H1 (cell line): ENCODE measurements at regions not wholly inside any gene's neighbourhood (a gene's known extent, or its start where the extent isn't known, plus 50 kb on each side); places are given as distances from the start of the nearest gene placed in this dataset.

Experiments
- BCL11A ChIP-seq, 2 experiments: IDR thresholded peaks; one replicate each; pipeline ENCODE4 v1.6.1; 2011; ENCODE audit warnings: low read depth in 2 of 2, low read length in 2 of 2, mild to moderate bottlenecking in 2 of 2
- KDM1A ChIP-seq: fragments of 200-600, 300-600 bp; sonication (generic); IDR thresholded peaks from 2 replicates; pipeline ENCODE4 v1.7.1; 2016; ENCODE audit warnings: mild to moderate bottlenecking, low read length, borderline replicate concordance
- POLR2A ChIP-seq, 2 experiments: IDR thresholded peaks; 1 replicate in 1 of 2; 2 replicates in 1 of 2; pipeline ENCODE4 v1.6.1; 2011; ENCODE audit warnings: low read depth in 2 of 2, low read length in 2 of 2, mild to moderate bottlenecking in 2 of 2; ENCODE audit errors: control extremely low read depth in 1 of 2
- TCF12 ChIP-seq: IDR thresholded peaks from 2 replicates; pipeline ENCODE4 v1.6.1; 2011; ENCODE audit warnings: low read depth, mild to moderate bottlenecking, low read length
- TF ChIP-seq, protein P1 (sequence below), 3 experiments: IDR thresholded peaks; 1 replicate in 2 of 3; 2 replicates in 1 of 3; pipeline versions ENCODE4 v1.5.1 to v1.6.1; 2011; ENCODE audit warnings: low read length in 3 of 3, mild to moderate bottlenecking in 3 of 3, inconsistent platforms in 2 of 3, low read depth in 1 of 3, moderate library complexity in 1 of 3; ENCODE audit not compliant: insufficient read depth in 1 of 3; ENCODE audit errors: control extremely low read depth in 1 of 3
- TF ChIP-seq, protein P2 (sequence below): IDR thresholded peaks from 2 replicates; pipeline ENCODE4 v1.6.1; 2011; ENCODE audit warnings: low read length, improper control_type of control experiment
- TF ChIP-seq, protein P3 (sequence below): fragments of 300-600 bp; sonication (generic); IDR thresholded peaks from 2 replicates; pipeline ENCODE4 v1.7.1; 2012; ENCODE audit warnings: low read length, moderate library complexity, mild to moderate bottlenecking, inconsistent platforms; ENCODE audit not compliant: insufficient replicate concordance

DNA sequence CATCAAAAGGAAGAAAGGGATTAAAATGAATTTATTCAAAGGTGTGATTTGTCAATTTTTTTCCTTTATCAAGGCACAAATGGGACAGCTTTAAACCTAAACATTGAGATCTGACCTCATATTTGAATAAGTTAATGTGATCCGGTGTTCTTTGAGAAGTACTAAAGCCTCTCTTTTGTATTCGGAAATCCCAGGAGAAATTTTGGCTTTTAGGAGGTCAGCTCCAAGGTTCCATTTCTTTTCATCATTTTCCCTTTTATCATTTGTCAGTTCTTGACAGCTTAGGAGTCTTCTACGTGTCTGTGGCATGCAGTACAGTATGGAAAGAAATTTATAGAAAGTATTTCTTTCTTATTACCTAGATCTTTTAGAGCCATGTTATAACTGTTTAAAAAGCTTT lies 873.4 kb upstream of the CDH8 start:
- TF ChIP-seq TCF12 (no peak), BCL11A (IDR thresholded peaks at IDR 0.05; ENCODE audit: low read depth in 2 of 2, low read length in 2 of 2) (no peak), POLR2A (IDR thresholded peaks at IDR 0.05; ENCODE audit: control extremely low read depth in 1 of 2, low read depth in 2 of 2, low read length in 2 of 2) (no peak), KDM1A (no peak)
- TF ChIP-seq, protein P1, sequence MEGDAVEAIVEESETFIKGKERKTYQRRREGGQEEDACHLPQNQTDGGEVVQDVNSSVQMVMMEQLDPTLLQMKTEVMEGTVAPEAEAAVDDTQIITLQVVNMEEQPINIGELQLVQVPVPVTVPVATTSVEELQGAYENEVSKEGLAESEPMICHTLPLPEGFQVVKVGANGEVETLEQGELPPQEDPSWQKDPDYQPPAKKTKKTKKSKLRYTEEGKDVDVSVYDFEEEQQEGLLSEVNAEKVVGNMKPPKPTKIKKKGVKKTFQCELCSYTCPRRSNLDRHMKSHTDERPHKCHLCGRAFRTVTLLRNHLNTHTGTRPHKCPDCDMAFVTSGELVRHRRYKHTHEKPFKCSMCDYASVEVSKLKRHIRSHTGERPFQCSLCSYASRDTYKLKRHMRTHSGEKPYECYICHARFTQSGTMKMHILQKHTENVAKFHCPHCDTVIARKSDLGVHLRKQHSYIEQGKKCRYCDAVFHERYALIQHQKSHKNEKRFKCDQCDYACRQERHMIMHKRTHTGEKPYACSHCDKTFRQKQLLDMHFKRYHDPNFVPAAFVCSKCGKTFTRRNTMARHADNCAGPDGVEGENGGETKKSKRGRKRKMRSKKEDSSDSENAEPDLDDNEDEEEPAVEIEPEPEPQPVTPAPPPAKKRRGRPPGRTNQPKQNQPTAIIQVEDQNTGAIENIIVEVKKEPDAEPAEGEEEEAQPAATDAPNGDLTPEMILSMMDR (IDR thresholded peaks at IDR 0.05; ENCODE audit: control extremely low read depth in 1 of 3, insufficient read depth in 1 of 3, low read depth in 1 of 3, low read length in 3 of 3): no peak
- TF ChIP-seq, protein P2, sequence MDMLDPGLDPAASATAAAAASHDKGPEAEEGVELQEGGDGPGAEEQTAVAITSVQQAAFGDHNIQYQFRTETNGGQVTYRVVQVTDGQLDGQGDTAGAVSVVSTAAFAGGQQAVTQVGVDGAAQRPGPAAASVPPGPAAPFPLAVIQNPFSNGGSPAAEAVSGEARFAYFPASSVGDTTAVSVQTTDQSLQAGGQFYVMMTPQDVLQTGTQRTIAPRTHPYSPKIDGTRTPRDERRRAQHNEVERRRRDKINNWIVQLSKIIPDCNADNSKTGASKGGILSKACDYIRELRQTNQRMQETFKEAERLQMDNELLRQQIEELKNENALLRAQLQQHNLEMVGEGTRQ: no peak
- TF ChIP-seq, protein P3, sequence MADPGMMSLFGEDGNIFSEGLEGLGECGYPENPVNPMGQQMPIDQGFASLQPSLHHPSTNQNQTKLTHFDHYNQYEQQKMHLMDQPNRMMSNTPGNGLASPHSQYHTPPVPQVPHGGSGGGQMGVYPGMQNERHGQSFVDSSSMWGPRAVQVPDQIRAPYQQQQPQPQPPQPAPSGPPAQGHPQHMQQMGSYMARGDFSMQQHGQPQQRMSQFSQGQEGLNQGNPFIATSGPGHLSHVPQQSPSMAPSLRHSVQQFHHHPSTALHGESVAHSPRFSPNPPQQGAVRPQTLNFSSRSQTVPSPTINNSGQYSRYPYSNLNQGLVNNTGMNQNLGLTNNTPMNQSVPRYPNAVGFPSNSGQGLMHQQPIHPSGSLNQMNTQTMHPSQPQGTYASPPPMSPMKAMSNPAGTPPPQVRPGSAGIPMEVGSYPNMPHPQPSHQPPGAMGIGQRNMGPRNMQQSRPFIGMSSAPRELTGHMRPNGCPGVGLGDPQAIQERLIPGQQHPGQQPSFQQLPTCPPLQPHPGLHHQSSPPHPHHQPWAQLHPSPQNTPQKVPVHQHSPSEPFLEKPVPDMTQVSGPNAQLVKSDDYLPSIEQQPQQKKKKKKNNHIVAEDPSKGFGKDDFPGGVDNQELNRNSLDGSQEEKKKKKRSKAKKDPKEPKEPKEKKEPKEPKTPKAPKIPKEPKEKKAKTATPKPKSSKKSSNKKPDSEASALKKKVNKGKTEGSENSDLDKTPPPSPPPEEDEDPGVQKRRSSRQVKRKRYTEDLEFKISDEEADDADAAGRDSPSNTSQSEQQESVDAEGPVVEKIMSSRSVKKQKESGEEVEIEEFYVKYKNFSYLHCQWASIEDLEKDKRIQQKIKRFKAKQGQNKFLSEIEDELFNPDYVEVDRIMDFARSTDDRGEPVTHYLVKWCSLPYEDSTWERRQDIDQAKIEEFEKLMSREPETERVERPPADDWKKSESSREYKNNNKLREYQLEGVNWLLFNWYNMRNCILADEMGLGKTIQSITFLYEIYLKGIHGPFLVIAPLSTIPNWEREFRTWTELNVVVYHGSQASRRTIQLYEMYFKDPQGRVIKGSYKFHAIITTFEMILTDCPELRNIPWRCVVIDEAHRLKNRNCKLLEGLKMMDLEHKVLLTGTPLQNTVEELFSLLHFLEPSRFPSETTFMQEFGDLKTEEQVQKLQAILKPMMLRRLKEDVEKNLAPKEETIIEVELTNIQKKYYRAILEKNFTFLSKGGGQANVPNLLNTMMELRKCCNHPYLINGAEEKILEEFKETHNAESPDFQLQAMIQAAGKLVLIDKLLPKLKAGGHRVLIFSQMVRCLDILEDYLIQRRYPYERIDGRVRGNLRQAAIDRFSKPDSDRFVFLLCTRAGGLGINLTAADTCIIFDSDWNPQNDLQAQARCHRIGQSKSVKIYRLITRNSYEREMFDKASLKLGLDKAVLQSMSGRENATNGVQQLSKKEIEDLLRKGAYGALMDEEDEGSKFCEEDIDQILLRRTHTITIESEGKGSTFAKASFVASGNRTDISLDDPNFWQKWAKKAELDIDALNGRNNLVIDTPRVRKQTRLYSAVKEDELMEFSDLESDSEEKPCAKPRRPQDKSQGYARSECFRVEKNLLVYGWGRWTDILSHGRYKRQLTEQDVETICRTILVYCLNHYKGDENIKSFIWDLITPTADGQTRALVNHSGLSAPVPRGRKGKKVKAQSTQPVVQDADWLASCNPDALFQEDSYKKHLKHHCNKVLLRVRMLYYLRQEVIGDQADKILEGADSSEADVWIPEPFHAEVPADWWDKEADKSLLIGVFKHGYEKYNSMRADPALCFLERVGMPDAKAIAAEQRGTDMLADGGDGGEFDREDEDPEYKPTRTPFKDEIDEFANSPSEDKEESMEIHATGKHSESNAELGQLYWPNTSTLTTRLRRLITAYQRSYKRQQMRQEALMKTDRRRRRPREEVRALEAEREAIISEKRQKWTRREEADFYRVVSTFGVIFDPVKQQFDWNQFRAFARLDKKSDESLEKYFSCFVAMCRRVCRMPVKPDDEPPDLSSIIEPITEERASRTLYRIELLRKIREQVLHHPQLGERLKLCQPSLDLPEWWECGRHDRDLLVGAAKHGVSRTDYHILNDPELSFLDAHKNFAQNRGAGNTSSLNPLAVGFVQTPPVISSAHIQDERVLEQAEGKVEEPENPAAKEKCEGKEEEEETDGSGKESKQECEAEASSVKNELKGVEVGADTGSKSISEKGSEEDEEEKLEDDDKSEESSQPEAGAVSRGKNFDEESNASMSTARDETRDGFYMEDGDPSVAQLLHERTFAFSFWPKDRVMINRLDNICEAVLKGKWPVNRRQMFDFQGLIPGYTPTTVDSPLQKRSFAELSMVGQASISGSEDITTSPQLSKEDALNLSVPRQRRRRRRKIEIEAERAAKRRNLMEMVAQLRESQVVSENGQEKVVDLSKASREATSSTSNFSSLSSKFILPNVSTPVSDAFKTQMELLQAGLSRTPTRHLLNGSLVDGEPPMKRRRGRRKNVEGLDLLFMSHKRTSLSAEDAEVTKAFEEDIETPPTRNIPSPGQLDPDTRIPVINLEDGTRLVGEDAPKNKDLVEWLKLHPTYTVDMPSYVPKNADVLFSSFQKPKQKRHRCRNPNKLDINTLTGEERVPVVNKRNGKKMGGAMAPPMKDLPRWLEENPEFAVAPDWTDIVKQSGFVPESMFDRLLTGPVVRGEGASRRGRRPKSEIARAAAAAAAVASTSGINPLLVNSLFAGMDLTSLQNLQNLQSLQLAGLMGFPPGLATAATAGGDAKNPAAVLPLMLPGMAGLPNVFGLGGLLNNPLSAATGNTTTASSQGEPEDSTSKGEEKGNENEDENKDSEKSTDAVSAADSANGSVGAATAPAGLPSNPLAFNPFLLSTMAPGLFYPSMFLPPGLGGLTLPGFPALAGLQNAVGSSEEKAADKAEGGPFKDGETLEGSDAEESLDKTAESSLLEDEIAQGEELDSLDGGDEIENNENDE: no peak
